Lower lobe of right lung (tissue), 2 donors: ENCODE measurements at regions not wholly inside any gene's neighbourhood (a gene's known extent, or its start where the extent isn't known, plus 50 kb on each side); places are given as distances from the start of the nearest gene placed in this dataset.
"Not testable (repeated sequence)": the region's sequence is repeated elsewhere in the genome, so short reads cannot be mapped to it uniquely, and the experiment has no call there.

Experiments used
- ATAC-seq, 2 donors: fragments of 200-7000 bp; cut with Tn5 transposase; one replicate each; pipeline ENCODE4 v1.9.1; 2020 to 2022; ENCODE audit warnings: mild to moderate bottlenecking in 2 of 2, moderate library complexity in 2 of 2
- DNase-seq: peaks from one replicate; pipeline ENCODE4 v3.0.0-alpha.2; 2020
- H3K27ac ChIP-seq: fragments of 200-600 bp; one replicate; pipeline ENCODE4 v1.8.0; 2022
- H3K27me3 ChIP-seq: fragments of 200-600 bp; one replicate; pipeline ENCODE4 v1.8.0; 2022; ENCODE audit warnings: low read depth
- H3K36me3 ChIP-seq: fragments of 200-600 bp; one replicate; pipeline ENCODE4 v1.8.0; 2022; ENCODE audit warnings: mild to moderate bottlenecking
- H3K4me1 ChIP-seq: fragments of 200-600 bp; one replicate; pipeline ENCODE4 v1.8.0; 2022
- H3K4me3 ChIP-seq: fragments of 200-600 bp; one replicate; pipeline ENCODE4 v1.8.0; 2022; ENCODE audit warnings: mild to moderate bottlenecking
- H3K9me3 ChIP-seq: fragments of 200-600 bp; one replicate; pipeline ENCODE4 v1.8.0; 2022
- intact Hi-C: fragments of 100-400 bp; cut with DNase I; formaldehyde crosslinking; loops from one replicate; pipeline ENCODE4 v1.11.0; 2022
- donor health status: DM: no; HTN: yes; CAD: no; lungs with severe emphysema.

DNA sequence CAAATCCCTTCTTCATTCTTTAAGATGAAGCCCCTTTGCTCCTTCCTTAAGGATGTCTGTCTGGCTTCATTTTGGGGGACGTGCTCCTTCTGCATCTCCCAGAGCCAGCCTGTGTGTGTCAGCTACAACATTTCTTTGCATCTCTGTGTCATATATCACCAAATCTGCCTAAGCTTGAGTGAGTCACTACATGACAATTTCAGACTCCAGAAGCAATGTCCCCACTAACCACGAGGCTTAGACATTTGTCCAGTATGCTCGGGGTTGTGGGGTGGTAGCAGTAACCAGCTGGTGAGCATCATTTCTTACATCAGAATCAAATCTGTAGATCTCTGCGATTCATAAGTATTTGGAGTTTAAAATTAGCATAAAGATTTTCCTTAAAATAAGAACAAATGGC is 54.1 kb upstream of the USP14 start:
- H3K27ac ChIP-seq, intact Hi-C loops, ATAC-seq, H3K4me1 ChIP-seq, H3K4me3 ChIP-seq, H3K9me3 ChIP-seq, H3K27me3 ChIP-seq, H3K36me3 ChIP-seq, DNase-seq: not testable (repeated sequence)

DNA sequence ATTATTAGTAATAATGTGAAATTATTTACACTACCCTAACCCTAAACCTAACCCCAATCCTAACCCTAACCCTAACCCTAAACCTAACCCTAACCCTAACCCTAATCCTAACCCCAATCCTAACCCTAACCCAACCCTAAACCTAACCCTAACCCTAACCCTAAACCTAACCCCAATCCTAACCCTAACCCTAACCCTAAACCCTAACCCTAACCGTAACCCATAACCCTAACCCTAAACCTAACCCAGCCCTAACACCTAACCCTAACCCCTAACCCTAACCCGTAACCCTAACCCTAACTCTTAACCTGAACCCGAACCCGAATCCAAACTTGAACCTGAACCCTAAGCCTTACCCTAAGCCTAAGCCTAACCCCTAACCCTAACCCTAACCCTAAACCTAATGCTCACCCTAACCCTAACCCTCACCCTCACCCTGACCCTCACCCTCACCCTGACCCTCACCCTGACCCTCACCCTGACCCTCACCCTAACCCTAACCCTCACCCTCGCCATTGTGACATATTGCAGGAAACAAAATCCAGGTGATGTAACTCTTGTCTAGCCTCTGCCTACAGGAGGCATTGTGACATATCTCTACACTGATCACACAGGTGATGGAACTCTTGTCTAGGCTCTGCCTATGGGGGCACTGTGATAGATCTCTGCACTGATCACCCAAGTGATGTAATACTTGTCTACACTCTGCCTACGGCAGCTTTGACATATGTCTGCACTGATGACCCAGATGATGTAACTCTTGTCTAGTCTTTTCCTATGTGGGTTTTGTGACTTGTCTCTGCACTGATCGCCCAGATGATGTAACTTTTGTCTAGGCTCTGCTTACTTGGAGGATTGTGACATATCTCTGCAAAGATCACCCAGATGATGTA is 53.0 kb upstream of the USP14 start:
- H3K9me3 ChIP-seq, intact Hi-C loops, DNase-seq, H3K4me3 ChIP-seq, H3K27ac ChIP-seq, H3K36me3 ChIP-seq, H3K27me3 ChIP-seq, H3K4me1 ChIP-seq, ATAC-seq: not testable (repeated sequence)

DNA sequence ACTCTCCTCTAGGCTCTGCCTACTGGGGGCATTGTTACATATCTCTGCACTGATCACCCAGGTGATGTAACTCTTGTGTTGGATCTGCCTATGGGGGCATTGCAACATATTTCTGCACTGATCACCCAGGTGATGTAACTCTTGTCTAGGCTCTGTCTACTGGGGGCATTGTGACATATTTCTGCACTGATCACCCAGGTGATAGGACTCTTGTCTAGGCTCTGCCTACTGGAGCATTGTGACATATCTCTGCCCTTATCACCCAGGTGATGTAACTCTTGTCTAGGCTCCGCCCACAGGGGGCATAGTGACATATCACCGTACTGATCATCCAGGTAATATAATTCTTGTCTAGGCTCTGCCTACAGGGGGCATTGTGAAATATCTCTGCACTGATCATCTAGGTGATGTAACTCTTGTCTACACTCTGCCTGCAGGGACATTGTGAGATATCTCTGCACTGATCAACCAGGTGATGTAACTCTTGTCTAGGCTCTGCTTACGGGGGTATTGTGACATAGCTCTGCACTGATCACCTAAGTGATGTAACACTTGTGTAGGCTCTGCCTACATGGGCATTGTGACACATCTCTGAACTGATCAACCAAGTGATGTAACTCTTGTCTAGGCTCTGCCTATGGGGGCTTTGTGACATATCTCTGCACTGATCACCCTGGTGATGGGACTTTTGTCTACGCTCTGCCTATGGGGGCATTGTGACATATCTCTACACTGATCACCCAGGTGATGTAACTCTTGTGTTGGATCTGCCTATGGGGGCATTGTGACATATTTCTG is 52.1 kb upstream of the USP14 start:
- not testable (repeated sequence) for DNase-seq

DNA sequence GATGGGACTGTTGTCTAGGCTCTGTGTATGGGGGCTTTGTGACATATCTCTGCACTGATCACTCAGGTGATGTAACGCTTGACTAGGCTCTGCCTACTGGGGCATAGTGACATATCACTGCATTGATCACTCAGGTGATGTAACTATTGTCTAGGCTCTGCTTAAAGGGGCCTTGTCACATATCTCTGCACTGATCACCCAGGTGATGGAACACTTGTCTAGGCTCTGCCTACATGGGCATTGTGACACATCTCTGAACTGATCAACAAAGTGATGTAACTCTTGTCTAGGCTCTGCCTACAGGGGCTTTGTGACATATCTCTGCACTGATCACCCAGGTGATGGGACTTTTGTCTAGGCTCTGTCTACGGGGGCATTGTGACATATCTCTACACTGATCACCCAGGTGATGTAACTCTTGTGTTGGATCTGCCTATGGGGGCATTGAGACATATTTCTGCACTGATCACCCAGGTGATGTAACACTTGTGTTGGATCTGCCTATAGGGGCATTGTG is 51.4 kb upstream of the USP14 start:
- intact Hi-C loops, H3K36me3 ChIP-seq, DNase-seq, H3K27ac ChIP-seq, H3K4me3 ChIP-seq, H3K27me3 ChIP-seq, H3K4me1 ChIP-seq, H3K9me3 ChIP-seq: not testable (repeated sequence)
- ATAC-seq: peak; percentile 13 to 20

More for the DNA sequence above, 52.1 kb upstream of the USP14 start:
- ATAC-seq, intact Hi-C loops, H3K9me3 ChIP-seq, H3K27me3 ChIP-seq, H3K4me1 ChIP-seq, H3K27ac ChIP-seq, H3K36me3 ChIP-seq, H3K4me3 ChIP-seq: not testable (repeated sequence)

DNA sequence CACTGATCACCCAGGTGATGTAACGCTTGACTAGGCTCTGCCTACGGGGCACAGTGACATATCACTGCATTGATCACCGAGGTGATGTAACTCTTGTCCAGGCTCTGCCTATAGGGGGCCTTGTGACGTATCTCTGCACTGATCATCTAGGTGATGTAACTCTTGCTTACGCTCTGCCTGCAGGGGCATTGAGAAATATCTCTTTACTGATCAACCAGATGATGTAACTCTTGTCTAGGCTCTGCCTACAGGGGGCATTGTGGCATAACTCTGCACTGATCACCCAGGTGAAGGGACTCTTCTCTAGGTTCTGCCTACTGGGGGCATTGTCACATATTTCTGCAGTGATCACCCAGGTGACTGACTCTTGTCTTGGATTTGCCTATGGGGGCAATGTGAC is 50.9 kb upstream of the USP14 start:
- intact Hi-C loops, DNase-seq, H3K4me1 ChIP-seq, H3K27me3 ChIP-seq, H3K36me3 ChIP-seq, H3K9me3 ChIP-seq, ATAC-seq, H3K4me3 ChIP-seq, H3K27ac ChIP-seq: not testable (repeated sequence)

DNA sequence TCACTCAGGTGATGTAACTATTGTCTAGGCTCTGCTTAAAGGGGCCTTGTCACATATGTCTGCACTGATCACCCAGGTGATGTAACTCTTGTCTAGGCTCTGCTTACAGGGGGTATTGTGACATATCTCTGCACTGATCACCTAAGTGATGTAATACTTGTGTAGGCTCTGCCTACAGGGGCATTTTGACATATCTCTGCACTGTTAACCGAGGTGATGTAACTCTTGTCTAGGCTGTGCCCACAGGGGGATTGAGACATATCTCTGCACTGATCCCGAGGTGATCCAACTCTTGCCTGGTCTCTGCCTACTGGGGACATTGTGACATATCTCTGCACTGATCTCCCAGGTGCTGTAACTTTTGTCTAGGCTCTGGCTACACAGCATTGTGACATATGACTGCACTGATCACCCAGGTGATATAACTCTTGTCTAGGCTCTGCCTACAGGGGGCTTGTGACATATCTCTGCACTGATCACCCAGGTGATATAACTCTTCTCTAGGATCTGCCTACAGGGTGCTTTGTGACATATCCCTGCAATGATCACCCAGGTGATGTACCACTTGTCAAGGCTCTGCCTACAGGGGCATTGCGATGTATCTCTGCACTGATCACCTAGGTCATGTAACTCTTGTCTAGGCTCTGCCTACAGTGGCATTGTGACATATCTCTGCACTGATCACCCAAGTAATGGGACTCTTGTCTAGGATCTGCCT is 50.3 kb upstream of the USP14 start:
- H3K9me3 ChIP-seq, H3K4me3 ChIP-seq, H3K27me3 ChIP-seq, intact Hi-C loops, DNase-seq, H3K4me1 ChIP-seq, H3K27ac ChIP-seq, H3K36me3 ChIP-seq: not testable (repeated sequence)
- peak; percentile 78 to 81 for ATAC-seq
